Effector memory CD4-positive, alpha-beta T cell (primary cell): ENCODE measurements at regions not wholly inside any gene's neighbourhood (a gene's known extent, or its start where the extent isn't known, plus 50 kb on each side); places are given as distances from the start of the nearest gene placed in this dataset.
"Not testable (repeated sequence)": the region's sequence is repeated elsewhere in the genome, so short reads cannot be mapped to it uniquely, and the experiment has no call there.

ENCODE experiments used
- DNase-seq, 3 donors: peaks; one replicate each; pipeline ENCODE4 v3.0.0-alpha.2; 2020
- H3K27ac ChIP-seq: 2 replicates; pipeline ENCODE4 v1.7.0; 2013; ENCODE audit warnings: mild to moderate bottlenecking, low read length, moderate library complexity; ENCODE audit not compliant: insufficient read depth, poor library complexity, severe bottlenecking
- H3K27me3 ChIP-seq: replicated peaks from 2 replicates; pipeline ENCODE4 v1.7.0; 2013; ENCODE audit warnings: mild to moderate bottlenecking, low read length; ENCODE audit not compliant: insufficient read depth, control insufficient read depth, poor library complexity, severe bottlenecking
- H3K36me3 ChIP-seq: 2 replicates; pipeline ENCODE4 v1.7.0; 2013; ENCODE audit warnings: mild to moderate bottlenecking, low read length, moderate library complexity; ENCODE audit not compliant: control insufficient read depth, insufficient read depth
- H3K4me1 ChIP-seq: 2 replicates; pipeline ENCODE4 v1.7.0; 2013; ENCODE audit warnings: low read length, mild to moderate bottlenecking; ENCODE audit not compliant: control insufficient read depth, insufficient read depth, poor library complexity, severe bottlenecking
- H3K4me3 ChIP-seq: 2 replicates; pipeline ENCODE4 v1.7.0; 2013; ENCODE audit warnings: low read length, low read depth, mild to moderate bottlenecking; ENCODE audit not compliant: insufficient read depth, poor library complexity, severe bottlenecking
- H3K9me3 ChIP-seq: 2 replicates; pipeline ENCODE4 v1.7.0; 2013; ENCODE audit warnings: mild to moderate bottlenecking, low read length, moderate library complexity; ENCODE audit not compliant: control insufficient read depth

DNA sequence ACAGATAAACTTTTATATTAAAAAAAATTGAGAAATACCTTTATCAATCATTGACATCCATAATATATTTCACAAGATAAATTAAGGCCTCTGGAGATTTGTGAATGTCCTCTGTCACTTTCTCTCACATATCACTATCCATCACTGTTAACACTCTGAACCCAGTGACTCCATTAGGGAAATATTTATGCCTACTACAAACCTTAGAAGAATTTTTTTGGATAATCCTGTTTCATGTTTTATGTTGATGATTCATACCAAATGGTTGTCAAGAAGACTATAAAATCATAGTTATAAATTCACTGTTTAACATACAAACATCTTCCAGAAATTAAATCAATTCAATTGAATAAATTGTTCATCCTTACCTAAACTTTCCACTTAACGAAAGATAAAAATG lies 357.6 kb upstream of the CDH10 start:
- H3K27ac ChIP-seq = no peak overlapping the region
- no peaks in the 10 kb centered on the region for H3K36me3 ChIP-seq
- no peak overlapping the region for H3K4me3 ChIP-seq
- H3K9me3 ChIP-seq = no peaks in the 10 kb centered on the region
- H3K4me1 ChIP-seq = no peaks in the 10 kb centered on the region
- no peaks in the 10 kb centered on the region for H3K27me3 ChIP-seq
- no peak for DNase-seq

DNA sequence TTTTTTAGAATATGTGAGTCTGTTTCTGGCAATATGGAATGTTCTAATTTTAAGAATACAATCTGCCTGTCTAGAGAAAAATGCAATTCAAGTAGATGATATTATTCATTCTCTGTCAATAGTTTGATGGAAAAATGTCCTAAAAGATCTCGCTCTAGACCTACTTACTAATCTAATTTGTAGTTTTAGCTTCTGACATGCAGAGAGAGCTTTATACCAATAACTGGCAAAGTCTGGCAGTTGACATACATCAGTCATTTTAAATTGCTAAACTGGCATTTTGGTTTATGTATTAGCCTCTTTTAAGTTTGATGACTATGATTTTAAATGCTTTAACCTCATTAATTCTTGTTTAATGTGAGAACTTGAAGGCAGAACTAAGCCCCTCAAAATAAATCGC lies 355.0 kb upstream of the CDH10 start:
- Histone ChIP-seq H3K4me3 (no peak overlapping the region), H3K9me3 (no peaks in the 10 kb centered on the region), H3K4me1 (no peaks in the 10 kb centered on the region), H3K27ac (no peak overlapping the region), H3K36me3 (no peaks in the 10 kb centered on the region), H3K27me3 (no peaks in the 10 kb centered on the region)
- no peak for DNase-seq

DNA sequence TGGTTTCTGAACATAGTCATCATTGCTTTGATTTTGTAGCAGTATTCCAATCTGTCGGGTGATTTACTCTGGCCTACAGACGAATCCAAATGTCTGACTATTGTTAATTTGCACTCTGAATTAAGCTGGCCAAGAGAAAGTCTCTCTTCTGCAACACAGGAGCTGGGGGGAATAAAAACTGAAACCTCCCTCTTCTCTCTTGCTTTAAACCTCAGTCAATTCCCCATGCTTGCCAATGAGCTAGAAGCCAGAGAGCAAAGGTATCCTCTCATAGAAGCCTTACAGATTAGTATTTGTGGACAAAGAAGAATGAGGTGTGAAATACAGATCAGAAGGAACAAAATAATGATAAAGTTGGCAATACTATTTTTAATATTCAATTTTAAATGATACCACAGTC lies 353.9 kb upstream of the CDH10 start:
- Histone ChIP-seq H3K4me3 (no peak overlapping the region), H3K4me1 (no peaks in the 10 kb centered on the region), H3K27ac (no peak overlapping the region), H3K36me3 (no peaks in the 10 kb centered on the region), H3K9me3 (no peaks in the 10 kb centered on the region), H3K27me3 (no peaks in the 10 kb centered on the region)
- no peak for DNase-seq

GRCh38 chr5:24986326-24986725 lies 341.5 kb upstream of the CDH10 start:
- Histone ChIP-seq H3K27ac (no peak overlapping the region), H3K9me3 (no peaks in the 10 kb centered on the region), H3K27me3 (no peaks in the 10 kb centered on the region), H3K36me3 (no peaks in the 10 kb centered on the region), H3K4me3 (no peak overlapping the region), H3K4me1 (no peaks in the 10 kb centered on the region)
- DNase-seq = no peak

GRCh38 chr5:24978552-24978951 lies 333.8 kb upstream of the CDH10 start:
- not testable (repeated sequence) for H3K36me3 ChIP-seq, DNase-seq

GRCh38 chr5:24963611-24964010 lies 318.8 kb upstream of the CDH10 start:
- no peaks in the 10 kb centered on the region for H3K9me3 ChIP-seq
- no peak overlapping the region for H3K4me3 ChIP-seq
- no peaks in the 10 kb centered on the region for H3K27me3 ChIP-seq
- no peak overlapping the region for H3K27ac ChIP-seq
- no peaks in the 10 kb centered on the region for H3K36me3 ChIP-seq
- no peak for DNase-seq
- H3K4me1 ChIP-seq = no peaks in the 10 kb centered on the region

More at GRCh38 chr5:24978552-24978951, 333.8 kb upstream of the CDH10 start:
- not testable (repeated sequence) for H3K27ac ChIP-seq, H3K9me3 ChIP-seq, H3K4me3 ChIP-seq, H3K4me1 ChIP-seq, H3K27me3 ChIP-seq

GRCh38 chr5:24923400-24923799 lies 278.6 kb upstream of the CDH10 start:
- Histone ChIP-seq H3K4me1 (no peaks in the 10 kb centered on the region), H3K9me3 (no peaks in the 10 kb centered on the region), H3K27ac (no peak overlapping the region), H3K27me3 (no peaks in the 10 kb centered on the region), H3K4me3 (no peak overlapping the region), H3K36me3 (no peaks in the 10 kb centered on the region)
- no peak for DNase-seq

- H3K9me3 ChIP-seq = no peaks in the 10 kb centered on the region
- H3K27ac ChIP-seq = no peak overlapping the region
- no peaks in the 10 kb centered on the region for H3K36me3 ChIP-seq
- H3K4me1 ChIP-seq = no peaks in the 10 kb centered on the region
- no peak for DNase-seq
- no peaks in the 10 kb centered on the region for H3K27me3 ChIP-seq
- H3K4me3 ChIP-seq = no peak overlapping the region
These were observed 273.9 kb upstream of the CDH10 start for GRCh38 chr5:24918676-24919075.

DNA sequence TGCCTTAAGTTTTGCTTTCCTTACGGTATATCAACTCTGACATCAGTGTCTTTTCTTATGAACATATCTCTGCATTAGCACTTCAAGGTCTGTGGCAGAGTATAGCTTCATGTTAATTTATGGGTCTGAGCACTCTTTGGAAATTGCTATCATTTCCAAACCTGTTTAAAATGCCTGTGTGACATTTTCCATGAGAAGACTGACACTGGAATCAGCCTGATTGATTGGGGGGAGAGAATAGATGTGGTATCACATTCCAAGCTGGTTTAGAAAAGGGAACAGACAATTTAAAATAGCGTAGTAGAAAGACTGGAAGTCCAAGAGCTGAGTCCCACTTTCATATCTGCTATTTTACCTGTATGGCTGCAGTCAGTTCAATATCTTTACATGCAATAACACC lies 272.1 kb upstream of the CDH10 start:
- Histone ChIP-seq H3K4me1 (no peaks in the 10 kb centered on the region), H3K9me3 (no peaks in the 10 kb centered on the region), H3K27ac (no peak overlapping the region), H3K4me3 (no peak overlapping the region), H3K36me3 (no peaks in the 10 kb centered on the region), H3K27me3 (no peaks in the 10 kb centered on the region)
- DNase-seq = no peak

DNA sequence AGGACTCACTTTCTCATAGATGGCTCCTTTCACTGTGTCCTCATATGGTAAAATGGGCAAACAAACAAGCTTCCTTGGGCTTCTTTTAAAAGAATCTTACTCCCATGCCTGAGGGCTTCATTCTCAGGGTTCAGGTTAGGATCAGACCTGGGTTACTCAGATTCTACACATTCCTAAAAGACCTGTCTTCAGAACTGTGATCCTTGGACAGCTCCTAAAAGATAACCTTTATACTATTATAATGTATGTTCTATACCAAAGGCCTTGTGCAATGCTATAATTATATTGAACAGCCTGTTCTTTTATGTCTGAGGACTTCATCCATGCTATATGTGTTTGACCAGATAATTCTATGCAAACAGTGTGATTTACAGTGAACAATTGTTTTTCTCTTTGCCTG lies 264.4 kb upstream of the CDH10 start:
- H3K36me3 ChIP-seq = no peaks in the 10 kb centered on the region
- H3K4me1 ChIP-seq = no peaks in the 10 kb centered on the region
- no peak overlapping the region for H3K4me3 ChIP-seq
- no peaks in the 10 kb centered on the region for H3K9me3 ChIP-seq
- no peak for DNase-seq
- no peaks in the 10 kb centered on the region for H3K27me3 ChIP-seq
- no peak overlapping the region for H3K27ac ChIP-seq

DNA sequence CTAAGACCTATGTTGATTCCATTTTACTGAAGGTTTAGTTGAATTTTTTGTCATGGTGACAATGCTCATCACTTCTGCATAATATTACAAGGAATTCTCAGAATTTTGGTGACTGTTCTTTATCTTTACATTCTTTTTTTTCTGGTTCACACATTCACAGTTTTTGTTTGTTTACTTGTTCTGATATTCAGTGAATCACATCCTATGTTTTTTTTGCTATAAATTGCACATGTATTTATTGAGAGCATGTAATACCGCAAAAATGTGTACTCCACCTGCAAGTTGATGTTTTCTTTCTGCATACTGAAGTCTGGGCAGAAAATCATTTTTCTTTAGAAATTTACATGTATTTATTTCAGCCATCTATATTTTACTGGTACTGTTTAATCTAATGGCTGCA lies 261.9 kb upstream of the CDH10 start:
- H3K9me3 ChIP-seq = no peaks in the 10 kb centered on the region

More for the DNA sequence above, 261.9 kb upstream of the CDH10 start:
- Histone ChIP-seq H3K27ac (no peak overlapping the region), H3K4me3 (no peak overlapping the region), H3K27me3 (no peaks in the 10 kb centered on the region), H3K4me1 (no peaks in the 10 kb centered on the region), H3K36me3 (no peaks in the 10 kb centered on the region)
- DNase-seq = no peak
